ENCODE measurements at regions not wholly inside any gene's neighbourhood (a gene's known extent, or its start where the extent isn't known, plus 50 kb on each side); places are given as distances from the start of the nearest gene placed in this dataset.

DNA sequence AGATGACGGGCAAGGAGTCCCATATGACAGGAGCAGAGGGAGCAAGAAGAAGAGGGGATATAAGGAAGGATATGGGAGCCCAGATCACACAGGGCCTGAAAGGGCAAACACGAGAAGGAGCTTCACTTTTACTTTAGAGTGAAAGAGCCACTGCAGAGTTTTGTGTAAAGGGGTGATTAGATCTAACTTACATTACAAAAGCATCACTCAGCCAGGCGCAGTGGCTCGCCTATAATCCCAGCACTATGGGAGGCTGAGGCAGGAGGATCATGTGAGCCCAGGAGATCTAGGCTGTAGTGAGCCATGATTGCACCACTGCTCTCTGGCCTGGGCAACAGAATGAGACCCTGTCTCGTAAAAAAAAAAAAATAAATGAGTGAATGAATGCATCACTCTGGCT, 91.1 kb downstream of the MPP7 start (continued):
- TF ChIP-seq, protein P1, sequence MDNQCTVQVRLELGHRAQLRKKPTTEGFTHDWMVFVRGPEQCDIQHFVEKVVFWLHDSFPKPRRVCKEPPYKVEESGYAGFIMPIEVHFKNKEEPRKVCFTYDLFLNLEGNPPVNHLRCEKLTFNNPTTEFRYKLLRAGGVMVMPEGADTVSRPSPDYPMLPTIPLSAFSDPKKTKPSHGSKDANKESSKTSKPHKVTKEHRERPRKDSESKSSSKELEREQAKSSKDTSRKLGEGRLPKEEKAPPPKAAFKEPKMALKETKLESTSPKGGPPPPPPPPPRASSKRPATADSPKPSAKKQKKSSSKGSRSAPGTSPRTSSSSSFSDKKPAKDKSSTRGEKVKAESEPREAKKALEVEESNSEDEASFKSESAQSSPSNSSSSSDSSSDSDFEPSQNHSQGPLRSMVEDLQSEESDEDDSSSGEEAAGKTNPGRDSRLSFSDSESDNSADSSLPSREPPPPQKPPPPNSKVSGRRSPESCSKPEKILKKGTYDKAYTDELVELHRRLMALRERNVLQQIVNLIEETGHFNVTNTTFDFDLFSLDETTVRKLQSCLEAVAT (IDR thresholded peaks at IDR 0.05), result no peak
- no peak for TF ChIP-seq PML (IDR thresholded peaks at IDR 0.05; ENCODE audit: low read length)

DNA sequence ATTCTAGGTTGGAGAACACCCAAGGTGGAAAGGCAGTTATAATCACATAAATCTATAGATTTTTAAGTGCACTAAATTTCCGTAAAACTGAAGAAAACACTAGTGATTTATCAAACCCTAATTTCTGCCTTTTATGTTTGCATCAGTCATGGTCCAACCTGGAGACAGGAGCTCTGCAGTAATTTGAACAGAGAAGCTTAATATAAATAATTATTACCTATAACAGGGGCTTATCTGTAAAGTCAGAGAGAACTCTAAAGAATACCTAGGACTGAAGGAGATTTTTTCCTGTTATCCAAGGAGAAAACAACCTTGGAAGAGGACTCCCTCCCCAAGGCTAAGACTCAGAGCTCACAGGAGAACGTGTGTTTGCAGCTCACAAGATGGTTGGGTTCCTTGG, 95.1 kb downstream of the MPP7 start:
- ChIA-PET POLR2A (interaction anchor here (0.7 kb wide), 1 partner anchor 33 kb away, joined by 5 read pairs; no protein-coding TSS in a partner anchor), CTCF (ENCODE audit: low intra/inter-chr PET ratio) (no interaction called here)
- Histone ChIP-seq H3K27ac (ENCODE audit: extremely low read depth, low read depth, low read length) (no peak overlapping the region), H4K20me1 (replicated peaks; ENCODE audit: control insufficient read depth, insufficient read depth, low read length) (no peaks in the 10 kb centered on the region), H3K27me3 (ENCODE audit: control insufficient read depth in 2 of 2, insufficient read depth in 2 of 2, low read length in 2 of 2) (peaks cover 0 to 2% of the 10 kb centered on the region in 2 experiments; a peak in 1 of 5 replicates), H3K36me3 (ENCODE audit: control insufficient read depth, insufficient read depth, low read length) (no peaks in the 10 kb centered on the region), H3K9me3 (replicated peaks; ENCODE audit: control insufficient read depth, insufficient read depth, low read depth, low read length) (no peaks in the 10 kb centered on the region), H3K4me1 (replicated peaks in 1 of 2; ENCODE audit: control insufficient read depth in 2 of 2, insufficient read depth in 2 of 2, low read length in 2 of 2) (no peaks in the 10 kb centered on the region), H3K9me1 (ENCODE audit: control insufficient read depth, insufficient read depth, low read length) (no peaks in the 10 kb centered on the region), H3K4me2 (ENCODE audit: insufficient read depth, low read length) (no peak overlapping the region), H3K79me2 (ENCODE audit: control insufficient read depth, insufficient read depth, low read length) (no peaks in the 10 kb centered on the region), H3K9ac (ENCODE audit: insufficient read depth in 1 of 2, low read depth in 2 of 2, low read length in 2 of 2) (no peak overlapping the region), H2AFZ (ENCODE audit: low read depth, low read length) (no peak overlapping the region), H3K4me3 (no peak overlapping the region)
- FAIRE-seq, result no peak
- WGBS (ENCODE audit: insufficient coverage, low coverage, missing lambda C conversion rate), result 4% methylated on average over 2 of the region's 2 CpGs
- no peak for ATAC-seq
- intact Hi-C loops (cut with micrococcal nuclease) (no loop called here), in situ Hi-C loops (cut with MboI) (no loop called here)
- no peak for DNase-seq (ENCODE audit: extremely low read depth in 1 of 4, low spot score in 3 of 4)
- TF ChIP-seq ERF (CRISPR knock-in tag; IDR thresholded peaks at IDR 0.05), result no peak
- no peak for TF ChIP-seq CXXC5 (CRISPR knock-in tag; IDR thresholded peaks at IDR 0.05)
- no peak for TF ChIP-seq PHF21A (IDR thresholded peaks at IDR 0.05; ENCODE audit: borderline replicate concordance, low read depth)
- TF ChIP-seq MIER1 (IDR thresholded peaks at IDR 0.05; ENCODE audit: low read depth), result no peak
- no peak for TF ChIP-seq TCFL5 (CRISPR knock-in tag; conservative IDR thresholded peaks at IDR 0.05)
- TF ChIP-seq, protein P2, sequence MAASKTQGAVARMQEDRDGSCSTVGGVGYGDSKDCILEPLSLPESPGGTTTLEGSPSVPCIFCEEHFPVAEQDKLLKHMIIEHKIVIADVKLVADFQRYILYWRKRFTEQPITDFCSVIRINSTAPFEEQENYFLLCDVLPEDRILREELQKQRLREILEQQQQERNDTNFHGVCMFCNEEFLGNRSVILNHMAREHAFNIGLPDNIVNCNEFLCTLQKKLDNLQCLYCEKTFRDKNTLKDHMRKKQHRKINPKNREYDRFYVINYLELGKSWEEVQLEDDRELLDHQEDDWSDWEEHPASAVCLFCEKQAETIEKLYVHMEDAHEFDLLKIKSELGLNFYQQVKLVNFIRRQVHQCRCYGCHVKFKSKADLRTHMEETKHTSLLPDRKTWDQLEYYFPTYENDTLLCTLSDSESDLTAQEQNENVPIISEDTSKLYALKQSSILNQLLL (CRISPR knock-in tag; IDR thresholded peaks at IDR 0.05; ENCODE audit: borderline replicate concordance), result no peak
- TF ChIP-seq ZNF644 (tag; IDR thresholded peaks at IDR 0.05; ENCODE audit: low read depth), result no peak
- no peak for TF ChIP-seq EGR1 (conservative IDR thresholded peaks at IDR 0.05)
- TF ChIP-seq HNRNPLL (IDR thresholded peaks at IDR 0.05; ENCODE audit: low read depth, low read length, poor library complexity, severe bottlenecking), result no peak
- no peak for TF ChIP-seq SREBF1 (IDR thresholded peaks at IDR 0.05; ENCODE audit: borderline replicate concordance, low read depth, low read length)
- TF ChIP-seq HDAC6 (IDR thresholded peaks at IDR 0.05; ENCODE audit: low read depth, low read length), result no peak
- no peak for TF ChIP-seq ZNF175 (CRISPR knock-in tag; IDR thresholded peaks at IDR 0.05; ENCODE audit: low read depth)
- TF ChIP-seq U2AF2 (optimal IDR thresholded peaks at IDR 0.05; ENCODE audit: low read depth, low read length), result no peak
- TF ChIP-seq TAF1 (IDR thresholded peaks at IDR 0.05; ENCODE audit: control insufficient read depth, extremely low read depth, insufficient read depth, low read length, severe bottlenecking), result no peak
- BruUV-seq (replicated peaks), result no TSS peak
